Esophagus muscularis mucosa (tissue), 4 donors: ENCODE measurements at regions not wholly inside any gene's neighbourhood (a gene's known extent, or its start where the extent isn't known, plus 50 kb on each side); places are given as distances from the start of the nearest gene placed in this dataset.

Experiments used
- EP300 ChIP-seq: sonication (generic); formaldehyde crosslinking; IDR thresholded peaks from one replicate; pipeline ENCODE4 v1.6.1; 2017; ENCODE audit warnings: antibody characterized with exemption
- POLR2A ChIP-seq: fragments of 450-650 bp; IDR thresholded peaks from one replicate; pipeline ENCODE4 v1.6.1; 2017; ENCODE audit warnings: antibody characterized with exemption, moderate library complexity, mild to moderate bottlenecking, low read depth
- POLR2AphosphoS5 ChIP-seq, 2 donors: sonication (generic); formaldehyde crosslinking; IDR thresholded peaks; one replicate each; pipeline ENCODE4 v1.6.1; 2017; ENCODE audit warnings: antibody characterized with exemption in 2 of 2
- TF ChIP-seq, protein P1 (sequence below), 3 experiments: fragments of 200-600 bp in 2 of 3; fragments of 450-650 bp in 1 of 3; sonication (generic) in 2 of 3; IDR thresholded peaks; one replicate each; pipeline ENCODE4 v1.5.1; 2017 to 2019; ENCODE audit warnings: antibody characterized with exemption in 3 of 3, mild to moderate bottlenecking in 2 of 3, moderate library complexity in 1 of 3

- no peak for TF ChIP-seq POLR2A
- TF ChIP-seq, protein P1, sequence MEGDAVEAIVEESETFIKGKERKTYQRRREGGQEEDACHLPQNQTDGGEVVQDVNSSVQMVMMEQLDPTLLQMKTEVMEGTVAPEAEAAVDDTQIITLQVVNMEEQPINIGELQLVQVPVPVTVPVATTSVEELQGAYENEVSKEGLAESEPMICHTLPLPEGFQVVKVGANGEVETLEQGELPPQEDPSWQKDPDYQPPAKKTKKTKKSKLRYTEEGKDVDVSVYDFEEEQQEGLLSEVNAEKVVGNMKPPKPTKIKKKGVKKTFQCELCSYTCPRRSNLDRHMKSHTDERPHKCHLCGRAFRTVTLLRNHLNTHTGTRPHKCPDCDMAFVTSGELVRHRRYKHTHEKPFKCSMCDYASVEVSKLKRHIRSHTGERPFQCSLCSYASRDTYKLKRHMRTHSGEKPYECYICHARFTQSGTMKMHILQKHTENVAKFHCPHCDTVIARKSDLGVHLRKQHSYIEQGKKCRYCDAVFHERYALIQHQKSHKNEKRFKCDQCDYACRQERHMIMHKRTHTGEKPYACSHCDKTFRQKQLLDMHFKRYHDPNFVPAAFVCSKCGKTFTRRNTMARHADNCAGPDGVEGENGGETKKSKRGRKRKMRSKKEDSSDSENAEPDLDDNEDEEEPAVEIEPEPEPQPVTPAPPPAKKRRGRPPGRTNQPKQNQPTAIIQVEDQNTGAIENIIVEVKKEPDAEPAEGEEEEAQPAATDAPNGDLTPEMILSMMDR (IDR thresholded peaks at IDR 0.05) = no peak
- TF ChIP-seq POLR2AphosphoS5 (IDR thresholded peaks at IDR 0.05) = no peak
- TF ChIP-seq EP300 = no peak
Measured at GRCh38 chr11:115643549-115644270, 139.5 kb upstream of the CADM1 start.
